ENCODE measurements at regions not wholly inside any gene's neighbourhood (a gene's known extent, or its start where the extent isn't known, plus 50 kb on each side); places are given as distances from the start of the nearest gene placed in this dataset.
A peak's percentile ranks its signal among the peaks of the same experiment; 100 is the strongest.

DNA sequence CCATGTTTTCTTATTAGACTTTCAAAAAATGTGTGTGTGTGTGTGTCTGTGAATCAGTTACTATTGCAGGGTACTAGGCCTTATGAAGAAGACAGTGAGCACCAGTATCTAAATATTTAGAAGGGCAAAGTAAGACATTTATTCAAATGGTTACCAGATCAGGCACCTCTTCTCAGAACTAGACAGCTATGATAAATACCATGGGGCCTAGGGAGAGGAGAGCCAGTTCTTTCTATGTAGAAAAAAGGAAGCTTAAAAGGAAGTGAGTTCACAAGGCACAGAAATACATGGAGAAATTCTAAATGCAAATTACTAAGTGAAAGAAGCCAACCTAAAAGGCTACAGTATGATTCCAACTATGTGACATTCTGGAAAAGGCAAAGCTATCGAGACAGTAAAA is 261.3 kb downstream of the SOX11 start:
- DNase-seq: no peak

DNA sequence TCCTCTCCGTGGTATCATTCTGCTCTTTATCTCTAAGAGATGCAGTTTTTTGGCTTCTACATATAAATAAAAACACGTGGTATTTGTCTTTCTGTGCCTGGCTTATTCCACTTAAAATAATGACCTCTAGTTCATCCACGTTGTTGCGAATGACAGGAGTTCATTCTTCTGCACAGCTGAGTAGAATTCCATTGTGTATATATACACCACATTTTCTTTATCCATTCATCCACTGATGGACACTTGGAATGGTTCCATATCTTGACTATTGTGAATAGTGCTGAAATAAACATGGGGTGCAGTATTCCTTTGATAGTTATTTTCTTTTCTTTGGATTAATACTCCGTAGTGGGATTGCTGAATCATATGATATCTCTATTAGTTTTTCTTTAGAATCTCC is 262.3 kb downstream of the SOX11 start:
- peak in 1 of 58 donors; percentile 14 for DNase-seq

DNA sequence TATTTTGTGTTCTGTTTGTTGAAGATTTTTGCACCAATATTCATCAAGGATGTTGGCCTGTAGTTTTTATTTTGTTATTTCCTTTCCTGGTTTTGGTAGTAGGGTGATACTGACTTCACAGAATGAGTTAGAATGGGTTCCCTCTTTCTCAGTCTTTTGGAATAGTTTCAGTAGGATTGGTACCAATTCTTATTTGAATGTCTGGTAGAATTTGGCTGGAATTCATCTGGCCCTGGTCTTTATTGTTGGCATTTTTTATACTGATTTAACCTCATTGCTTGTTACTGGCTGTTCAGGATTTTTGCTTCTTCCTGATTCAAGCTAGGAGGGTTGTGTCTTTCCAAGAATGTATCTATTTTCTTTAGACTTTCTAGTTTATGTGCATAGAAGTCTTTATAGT is 263.7 kb downstream of the SOX11 start:
- no peak for DNase-seq

DNA sequence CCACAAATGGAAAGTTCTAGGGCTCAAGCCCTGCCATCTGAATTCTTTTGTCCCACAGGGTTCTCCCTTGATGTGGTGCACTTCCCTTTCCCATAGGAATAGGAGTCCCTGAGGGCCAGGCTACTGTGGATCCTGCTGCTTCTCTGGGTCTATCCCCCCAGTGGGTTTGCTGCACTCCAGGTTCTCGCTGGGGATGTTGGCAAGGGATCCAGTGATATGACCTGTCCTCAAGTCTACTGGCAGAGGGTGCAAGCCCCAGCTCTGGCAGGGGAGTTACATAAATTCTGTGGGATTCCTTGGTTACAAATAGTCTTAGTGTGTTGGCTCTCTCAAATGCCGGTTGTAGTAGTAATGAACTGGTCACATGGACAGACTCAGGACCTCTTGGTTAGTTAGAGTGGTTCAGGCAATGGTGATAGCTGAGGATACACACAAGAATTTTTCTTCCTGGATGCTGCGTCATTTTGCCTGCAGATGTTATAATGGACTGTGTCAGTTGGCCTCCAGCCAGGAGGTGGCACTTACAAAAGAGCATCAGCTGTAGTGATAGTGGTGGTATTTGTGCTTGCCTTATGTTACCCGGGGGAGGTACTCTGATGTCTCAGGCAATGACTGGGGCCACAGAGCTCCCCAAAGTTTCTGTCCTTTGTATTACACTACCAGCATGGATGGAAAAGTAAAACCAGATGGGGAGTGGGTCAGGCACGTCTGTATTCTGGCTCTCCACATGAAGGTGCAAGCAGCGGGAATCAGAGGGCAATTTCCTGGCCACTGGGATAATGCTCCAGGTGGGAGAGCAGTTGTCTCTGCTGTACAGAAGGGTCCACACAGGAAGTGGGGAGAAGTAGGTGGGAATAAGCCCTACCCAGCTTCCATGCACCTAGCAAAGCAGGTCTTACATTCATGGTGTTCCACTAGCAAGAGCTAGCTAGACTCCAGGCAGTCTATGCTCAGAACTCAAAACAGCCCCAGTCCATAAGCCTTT is 267.9 kb downstream of the SOX11 start:
- peak in 1 of 58 donors; percentile 56 for DNase-seq

DNA sequence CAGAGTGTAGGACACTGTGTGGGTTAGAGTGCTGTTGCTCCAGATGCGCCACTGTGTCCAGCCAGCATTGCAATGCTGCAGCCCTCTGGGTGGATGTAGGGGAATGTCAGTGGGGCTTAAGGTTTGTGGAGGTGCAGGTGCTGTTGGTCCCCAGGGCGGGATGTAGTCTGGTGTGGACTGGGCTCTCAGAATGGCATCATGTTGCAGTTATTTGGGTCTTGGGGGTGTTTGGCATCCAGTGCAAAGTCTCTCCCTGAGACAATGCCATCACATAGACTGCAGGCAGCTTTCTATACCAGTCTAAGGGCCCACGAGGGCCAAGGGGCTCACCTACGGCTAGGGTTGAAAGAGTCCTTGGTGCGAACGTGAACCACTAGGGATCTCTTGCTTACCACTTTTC is 275.3 kb downstream of the SOX11 start:
- no peak for DNase-seq

DNA sequence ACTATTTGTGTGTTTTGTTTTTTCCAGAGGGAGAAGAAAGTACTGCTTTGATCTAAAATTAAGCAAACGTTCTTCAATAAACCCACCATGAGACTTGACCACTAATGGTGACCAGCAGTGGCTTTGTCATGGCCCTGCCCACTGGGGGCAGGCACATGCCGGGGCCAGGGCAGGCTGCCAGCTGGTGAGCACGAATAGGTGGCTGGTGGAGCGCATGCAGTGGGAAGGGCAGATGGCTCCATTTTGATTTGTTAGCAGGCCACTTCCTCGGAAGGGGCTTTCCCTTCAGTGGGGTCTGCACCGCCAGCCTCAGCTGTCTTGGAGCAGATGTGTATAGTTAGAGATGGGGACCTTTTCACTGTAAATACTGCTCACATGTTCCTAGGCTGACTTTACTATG is 277.1 kb downstream of the SOX11 start:
- peak in 1 of 58 donors; percentile 13 for DNase-seq

DNA sequence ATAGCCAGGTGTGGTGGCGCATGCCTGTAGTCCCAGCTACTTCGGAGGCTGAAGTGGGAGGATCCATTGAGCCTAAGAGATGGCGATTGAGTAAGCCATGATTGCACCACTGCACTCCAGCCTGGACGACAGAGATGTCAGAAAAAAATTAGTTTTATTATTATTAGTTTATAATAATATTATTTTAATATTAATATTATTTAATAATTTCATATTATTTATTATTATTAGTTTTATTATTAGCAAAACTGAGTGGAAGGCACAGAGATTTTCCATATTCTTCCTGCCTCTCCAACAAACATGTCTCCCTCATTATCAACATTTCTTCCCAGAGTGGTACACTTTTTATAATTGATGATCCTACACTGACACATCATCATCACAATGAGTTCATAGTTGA is 278.2 kb downstream of the SOX11 start:
- DNase-seq: no peak

DNA sequence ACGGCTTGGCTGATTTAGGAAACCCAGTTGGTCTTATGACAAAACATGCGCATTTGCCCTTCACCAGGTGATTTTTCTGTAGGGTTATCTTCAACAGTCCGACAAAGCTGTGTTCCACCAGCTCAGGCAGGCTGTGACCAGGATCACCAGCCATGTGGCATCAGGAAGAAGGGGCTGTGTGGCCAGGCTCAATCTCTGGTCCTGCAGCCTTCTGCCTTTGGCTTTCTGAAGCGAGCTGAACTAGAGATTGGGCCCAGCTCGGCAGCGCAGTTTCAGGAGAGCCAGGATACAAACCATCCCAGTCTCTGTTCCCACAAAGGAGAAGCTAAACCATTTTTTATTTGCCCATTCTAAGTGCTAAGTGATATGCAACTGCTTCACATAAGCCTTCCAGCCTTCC is 282.3 kb downstream of the SOX11 start:
- DNase-seq: no peak

DNA sequence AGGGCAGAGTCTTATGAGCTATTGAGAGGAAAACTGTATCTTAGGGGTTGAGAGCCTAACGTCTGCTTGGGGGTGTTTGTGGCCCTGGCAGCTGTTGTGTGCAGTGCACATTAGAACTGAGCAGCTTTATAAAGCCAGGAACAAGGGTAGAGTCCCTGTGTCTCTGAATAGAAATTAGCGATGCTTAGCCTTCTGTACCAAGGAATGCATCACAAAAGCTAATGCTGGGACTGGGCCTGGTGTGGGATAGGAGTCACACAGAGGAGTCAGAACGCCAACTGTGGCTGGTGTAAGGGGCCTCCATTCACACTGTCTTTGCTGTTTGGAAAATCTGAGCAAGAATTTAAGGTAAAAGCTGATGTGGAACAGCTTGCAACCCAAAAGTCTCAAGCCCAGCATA is 283.2 kb downstream of the SOX11 start:
- DNase-seq: no peak

DNA sequence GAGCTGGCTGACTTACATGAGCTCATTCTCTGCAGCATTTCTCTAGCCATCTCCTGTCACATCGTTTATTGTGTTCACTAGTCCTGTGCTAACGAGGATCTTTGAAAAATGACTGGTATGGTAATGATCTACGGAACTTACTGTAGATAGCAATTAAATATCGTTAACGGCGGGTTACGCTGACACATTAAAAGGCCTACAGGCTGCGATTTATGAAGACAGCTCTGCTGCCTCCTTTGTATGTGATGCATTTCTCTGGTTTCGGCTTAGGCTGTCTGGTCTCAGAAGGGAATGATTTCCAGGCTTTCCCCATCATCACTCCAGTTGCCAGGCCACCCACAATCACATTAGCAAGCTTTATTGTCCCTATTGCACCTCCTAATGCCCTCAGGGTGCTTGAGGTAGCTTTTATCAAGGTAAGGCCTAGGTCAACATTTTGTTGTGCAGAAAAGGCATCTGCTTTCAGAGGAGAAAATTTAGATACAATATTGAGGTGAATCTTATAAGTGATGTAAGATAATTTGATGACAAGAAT is 284.4 kb downstream of the SOX11 start:
- no peak for DNase-seq

DNA sequence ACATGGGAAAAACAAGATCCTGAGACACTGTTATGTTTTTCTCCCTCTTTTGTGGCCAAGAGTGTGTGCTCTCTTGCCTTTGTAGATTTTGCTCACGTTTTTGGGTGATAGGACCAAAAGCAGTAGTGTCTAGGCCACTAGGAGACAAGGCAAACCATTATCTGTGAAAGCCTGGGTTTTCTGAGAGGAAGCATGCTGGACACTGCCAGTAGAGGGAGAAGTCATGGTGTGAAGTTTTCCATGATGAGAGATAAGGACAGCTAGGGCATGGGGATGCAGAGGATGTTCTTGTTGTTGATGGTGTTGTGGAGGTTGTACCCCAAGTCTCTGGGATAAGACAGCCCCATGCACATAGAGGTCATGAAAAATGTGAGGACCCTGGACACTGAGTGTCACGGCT is 285.3 kb downstream of the SOX11 start:
- DNase-seq: no peak

DNA sequence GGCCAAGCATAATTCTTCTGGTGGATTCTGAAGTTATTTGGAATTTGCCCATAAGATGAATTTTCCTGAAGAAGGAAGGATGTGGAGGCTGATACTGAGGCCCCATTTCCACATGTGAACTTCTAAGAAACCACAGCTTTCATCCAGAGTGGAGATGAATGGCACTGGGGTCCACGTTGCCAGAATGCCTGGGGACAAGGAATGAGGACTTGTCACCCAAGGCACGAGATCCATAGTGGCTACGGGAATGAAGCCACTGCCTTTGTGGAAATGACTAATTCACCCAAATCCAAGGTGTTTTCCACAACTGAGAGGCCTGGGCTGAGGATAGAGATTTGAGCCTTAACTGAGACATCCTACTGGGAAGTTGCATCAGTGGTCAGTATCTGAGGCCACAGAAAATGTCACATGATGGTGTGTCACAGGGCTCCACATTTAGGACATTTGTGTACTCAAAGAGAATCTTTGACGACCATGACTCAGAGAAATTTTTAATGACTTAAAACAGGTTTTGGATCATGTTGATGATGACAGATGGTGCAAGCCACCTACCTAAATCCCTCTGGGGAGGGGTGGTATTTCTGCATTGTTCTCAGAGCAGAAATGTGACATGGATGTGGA is 286.1 kb downstream of the SOX11 start:
- DNase-seq: peak in 1 of 58 donors; percentile 44

DNA sequence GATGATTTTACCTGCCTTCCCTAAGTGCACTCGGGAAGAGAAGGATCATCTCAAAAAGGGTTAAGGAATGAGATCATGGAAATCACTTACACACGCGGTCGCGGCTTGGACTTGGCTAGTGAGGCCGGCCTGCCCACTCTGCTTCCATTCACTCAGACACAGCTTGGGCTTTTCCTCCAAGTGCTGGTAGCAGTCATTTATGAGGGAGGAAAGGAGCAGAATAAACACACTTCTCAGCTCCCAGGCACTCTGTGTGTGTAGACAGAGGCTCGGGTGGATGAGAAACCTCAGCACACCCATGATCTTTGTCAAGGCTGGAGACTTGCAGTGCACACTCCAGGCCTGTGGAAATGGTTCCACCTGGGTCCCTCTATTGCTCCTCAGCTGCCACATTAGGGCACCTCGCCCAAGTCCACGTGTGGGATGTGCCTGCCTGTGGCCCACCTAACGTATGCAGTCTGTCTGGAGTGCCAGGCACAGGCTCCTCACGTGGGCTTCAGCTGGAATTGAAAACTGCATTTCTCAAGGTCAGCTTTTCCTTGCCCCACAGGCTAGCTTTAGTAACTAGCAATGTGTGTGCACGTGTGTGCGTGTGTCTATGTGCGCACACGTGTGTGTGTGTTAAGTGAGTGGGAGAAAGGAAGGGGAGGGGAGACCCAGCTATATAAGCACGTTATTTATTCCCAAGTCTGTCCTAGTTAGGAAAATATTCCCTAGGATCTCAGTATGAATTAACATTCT is 288.4 kb downstream of the SOX11 start:
- peak in 6 of 58 donors; percentile 20 to 33 (median 23) for DNase-seq

DNA sequence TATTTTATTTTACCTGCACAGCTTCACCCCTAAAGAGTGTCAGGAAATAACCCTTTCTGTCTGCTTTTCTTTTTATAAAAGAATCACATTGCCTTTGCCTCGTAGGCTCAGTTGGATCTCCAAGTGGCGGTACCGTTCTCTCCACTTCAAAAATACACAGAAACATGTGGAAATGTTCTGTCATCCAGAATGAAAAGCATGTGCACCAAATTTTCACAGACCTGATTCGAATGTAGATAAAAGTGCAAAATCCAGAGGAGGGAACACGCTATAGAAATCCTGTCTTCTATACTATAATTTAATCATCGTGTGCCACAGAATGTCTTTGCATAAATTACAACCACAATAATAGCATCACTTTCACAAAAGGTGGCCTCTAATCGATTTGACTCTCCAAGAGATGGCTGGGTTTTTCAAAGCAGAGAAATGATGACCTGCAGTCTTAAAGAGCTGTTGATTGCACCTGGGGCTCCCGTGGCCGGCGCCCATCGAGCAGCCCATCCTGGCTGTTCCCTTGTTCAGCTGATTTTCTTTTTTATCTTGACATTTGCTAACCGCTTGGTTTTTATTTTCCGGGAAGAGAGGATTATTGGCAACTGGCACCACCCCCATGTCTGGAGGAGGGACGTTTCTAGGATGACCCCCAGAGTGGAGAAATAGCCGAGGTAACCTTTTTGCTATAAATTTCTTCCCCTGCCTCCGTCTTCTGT is 290.2 kb downstream of the SOX11 start:
- no peak for DNase-seq

DNA sequence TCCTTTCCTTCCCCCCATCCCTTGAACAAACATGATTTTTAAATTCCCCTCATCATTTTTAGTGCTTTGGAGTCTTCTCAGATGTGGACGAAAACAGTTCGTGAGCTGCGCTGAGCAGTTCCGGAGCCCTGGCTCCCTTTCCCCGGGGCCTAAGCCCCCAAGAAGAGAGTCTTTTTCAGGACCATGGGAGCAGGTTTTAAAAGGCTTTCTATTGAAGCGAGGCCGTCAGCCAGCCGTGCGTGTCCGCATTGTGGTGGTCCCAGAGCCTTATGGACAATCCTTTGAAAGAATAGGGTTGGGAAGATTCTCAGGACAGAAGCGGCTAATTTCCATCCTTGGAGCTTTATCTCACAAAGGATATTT is 290.7 kb downstream of the SOX11 start:
- no peak for DNase-seq

DNA sequence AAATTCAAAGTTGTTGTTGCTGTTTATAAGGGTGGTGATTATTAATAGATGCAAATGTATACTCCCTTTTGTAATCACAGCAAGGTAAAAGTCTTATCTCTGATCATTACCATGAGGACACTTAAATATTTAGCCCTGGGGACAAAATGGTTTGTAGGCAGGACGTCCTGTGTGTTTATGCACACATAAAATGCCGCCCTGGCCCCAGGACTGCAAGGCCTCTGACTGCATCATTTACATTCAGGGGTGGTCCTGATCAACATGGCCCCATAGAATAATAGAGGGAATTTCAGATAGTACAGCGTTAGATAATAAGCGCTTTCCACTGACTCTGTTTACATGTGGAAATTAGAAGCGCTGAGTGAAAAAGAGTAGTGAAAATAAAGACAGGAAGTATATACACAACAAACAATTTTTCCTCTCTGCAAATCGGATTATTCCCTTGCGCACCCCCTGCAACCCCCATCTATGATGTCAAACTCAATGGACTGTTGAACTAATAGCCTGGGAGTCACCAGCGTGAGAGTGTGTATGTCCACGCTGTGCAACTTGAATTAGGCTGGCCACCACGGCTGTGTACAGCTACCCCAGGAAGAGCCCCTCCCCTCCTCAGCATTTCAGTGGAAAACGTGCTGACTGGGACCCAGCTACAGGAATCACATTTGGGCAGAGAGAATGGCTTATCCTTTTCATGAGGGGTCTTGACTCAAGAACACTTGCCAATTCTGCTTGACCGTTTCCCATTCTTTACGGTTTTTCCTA is 291.5 kb downstream of the SOX11 start:
- no peak for DNase-seq

DNA sequence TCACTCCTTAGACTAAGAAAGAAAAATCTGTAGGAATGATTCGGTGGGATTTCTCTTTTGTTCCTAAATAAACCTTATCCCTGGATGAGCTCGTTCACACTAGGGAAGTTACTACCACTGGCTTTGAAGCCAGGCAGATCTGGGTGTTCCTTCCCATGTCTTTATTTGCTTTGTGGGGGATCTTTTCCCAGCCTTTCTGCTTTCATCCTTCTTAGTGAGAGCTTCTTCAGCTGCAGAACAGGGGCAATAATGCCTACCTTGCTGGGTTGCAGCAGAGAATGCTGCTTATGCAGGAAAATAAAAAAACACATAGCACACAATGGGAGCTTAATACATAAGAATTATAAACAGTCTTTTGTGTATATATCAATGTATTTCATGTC is 292.1 kb downstream of the SOX11 start:
- no peak for DNase-seq

DNA sequence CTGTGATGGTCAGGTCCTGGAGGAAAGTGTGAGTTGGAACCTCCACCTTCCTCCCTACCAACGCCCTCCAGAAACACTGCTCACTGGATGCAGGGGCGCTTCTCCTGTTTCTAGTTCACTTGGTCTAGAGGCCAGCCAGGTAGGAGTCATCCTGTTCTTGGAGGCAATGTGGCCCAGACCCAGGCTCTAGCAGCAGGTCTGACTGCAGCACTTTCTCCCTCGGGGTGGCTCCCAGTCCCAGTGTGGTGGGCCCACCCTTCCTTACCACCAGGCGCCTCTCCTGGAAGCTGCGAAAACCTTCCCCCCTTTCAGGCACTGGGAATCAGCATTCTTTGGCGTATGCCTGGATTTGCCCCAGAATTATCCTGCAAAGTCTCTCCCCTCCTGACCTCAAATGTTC is 292.8 kb downstream of the SOX11 start:
- DNase-seq: no peak

DNA sequence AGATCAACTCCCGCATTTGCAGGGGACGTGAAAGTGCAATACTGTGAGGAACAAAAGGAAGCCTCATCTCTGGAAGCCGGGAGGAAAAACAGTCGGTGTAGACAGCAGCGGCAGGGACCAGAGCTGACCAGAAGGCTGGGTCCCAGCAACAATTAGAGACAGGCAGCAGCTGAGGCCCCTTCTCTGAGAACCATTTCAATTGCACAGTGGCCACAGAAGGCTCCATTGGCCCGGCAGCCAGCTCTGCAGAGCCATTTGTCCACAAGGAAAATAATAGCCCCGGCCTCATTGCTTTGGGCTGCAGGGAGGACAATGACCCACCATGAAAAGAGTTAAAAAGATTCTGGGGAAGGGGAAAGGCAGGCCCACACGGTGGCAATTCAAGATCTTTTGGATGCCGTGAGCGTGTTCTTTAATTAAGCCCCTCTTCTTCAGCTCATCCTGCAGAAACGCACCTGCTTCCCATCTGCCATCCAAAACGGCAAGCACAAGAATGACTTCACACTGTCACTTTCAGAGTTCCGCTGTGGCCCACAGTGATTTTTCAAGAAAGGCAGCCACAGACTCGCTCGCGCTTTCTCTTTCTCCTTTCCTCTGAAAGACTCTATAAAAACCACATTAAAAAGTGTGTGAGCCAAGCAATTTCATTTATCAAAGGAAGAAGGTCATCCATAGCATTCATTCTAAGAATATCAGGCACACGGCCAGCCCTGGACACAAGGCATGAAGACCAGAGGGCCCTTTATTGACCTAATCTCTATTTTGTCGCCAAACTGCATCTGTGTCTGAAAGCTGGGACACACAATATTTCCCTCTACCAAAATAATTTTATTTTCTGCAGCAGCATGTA is 293.6 kb downstream of the SOX11 start:
- DNase-seq: peak in 2 of 58 donors; percentile 12 to 24

All from anterior cingulate cortex (tissue), 58 donors.